Dermis microvascular lymphatic vessel endothelial cell (primary cell): ENCODE measurements at regions not wholly inside any gene's neighbourhood (a gene's known extent, or its start where the extent isn't known, plus 50 kb on each side); places are given as distances from the start of the nearest gene placed in this dataset.
"Not testable (repeated sequence)": the region's sequence is repeated elsewhere in the genome, so short reads cannot be mapped to it uniquely, and the experiment has no call there.

Experiments
- DNase-seq, 2 donors: peaks; one replicate each; pipeline versions ENCODE4 v3.0.0 to v3.0.0-alpha.2; 2010; ENCODE audit warnings: low read depth in 2 of 2

DNA sequence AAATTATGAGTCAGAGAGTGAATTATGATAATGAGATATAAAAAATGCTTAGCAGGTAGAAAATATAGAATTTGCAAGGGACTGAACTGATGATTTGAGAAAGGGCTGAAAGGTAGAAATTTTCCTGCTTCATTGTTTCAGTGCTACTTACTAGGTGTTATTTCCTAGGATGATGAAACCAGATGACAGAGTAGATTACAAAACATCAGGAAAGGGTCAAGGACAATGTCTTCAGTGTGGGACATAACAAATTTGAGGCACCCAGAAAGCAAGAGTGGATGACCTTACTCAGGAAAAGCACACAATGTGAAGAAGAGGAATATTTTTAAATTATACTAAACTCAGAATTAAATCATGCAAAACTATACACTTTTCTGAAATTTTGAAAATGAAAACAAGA is 102.1 kb downstream of the SHCBP1 start:
- DNase-seq = no peak

DNA sequence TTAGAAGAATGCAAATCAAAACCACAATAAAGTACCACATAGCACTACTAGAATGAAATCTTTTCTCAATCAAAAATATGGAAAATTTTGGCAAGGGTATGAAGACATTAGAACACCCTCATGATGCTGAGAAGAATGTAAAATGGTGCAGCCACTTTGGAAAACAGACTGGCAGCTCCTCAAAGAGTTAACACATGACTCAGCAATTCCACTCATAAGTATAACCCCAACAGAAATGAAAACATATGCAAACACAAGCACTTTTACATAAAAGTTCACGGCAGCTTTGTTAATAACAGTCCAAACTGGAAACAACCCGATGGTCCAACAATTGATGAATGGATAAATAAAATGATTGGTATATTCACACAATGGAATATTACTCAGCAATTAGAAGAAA is 124.5 kb downstream of the SHCBP1 start:
- DNase-seq = no peak

DNA sequence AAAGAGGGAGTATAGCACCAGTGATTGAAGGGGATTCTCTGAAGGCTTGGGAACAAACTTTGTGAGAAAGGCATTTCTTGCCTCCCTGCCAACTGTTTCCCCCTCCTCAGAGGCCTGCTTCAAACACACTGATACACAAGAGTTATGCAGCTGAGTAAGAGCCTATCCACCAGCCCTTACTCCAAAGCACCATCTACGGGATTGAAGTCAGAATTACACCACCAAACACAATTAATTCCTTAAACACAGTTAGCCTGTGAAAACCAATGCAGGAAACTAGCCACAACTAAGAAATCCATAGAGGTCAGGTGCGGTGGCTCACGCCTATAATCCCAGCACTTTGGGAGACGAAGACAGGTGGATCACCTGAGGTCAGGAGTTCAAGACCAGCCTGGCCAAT is 138.3 kb downstream of the SHCBP1 start:
- DNase-seq = no peak

DNA sequence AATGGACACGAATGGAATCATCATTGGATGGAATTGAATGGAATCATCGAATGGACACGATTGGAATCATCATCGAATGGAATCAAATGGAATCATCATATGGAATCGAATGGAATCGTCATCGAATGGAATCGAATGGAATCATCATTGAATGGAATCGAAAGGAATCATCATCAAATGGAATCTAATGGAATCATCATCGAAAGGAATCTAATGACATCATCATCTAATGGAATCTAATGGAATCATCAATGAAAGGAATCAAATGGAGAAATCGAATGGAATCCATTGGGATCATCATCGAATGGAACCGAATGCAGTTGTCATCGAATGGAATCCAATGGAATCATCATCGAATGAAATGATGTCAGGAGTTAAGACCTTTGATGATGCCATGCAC is 154.9 kb downstream of the SHCBP1 start:
- DNase-seq = no peak

DNA sequence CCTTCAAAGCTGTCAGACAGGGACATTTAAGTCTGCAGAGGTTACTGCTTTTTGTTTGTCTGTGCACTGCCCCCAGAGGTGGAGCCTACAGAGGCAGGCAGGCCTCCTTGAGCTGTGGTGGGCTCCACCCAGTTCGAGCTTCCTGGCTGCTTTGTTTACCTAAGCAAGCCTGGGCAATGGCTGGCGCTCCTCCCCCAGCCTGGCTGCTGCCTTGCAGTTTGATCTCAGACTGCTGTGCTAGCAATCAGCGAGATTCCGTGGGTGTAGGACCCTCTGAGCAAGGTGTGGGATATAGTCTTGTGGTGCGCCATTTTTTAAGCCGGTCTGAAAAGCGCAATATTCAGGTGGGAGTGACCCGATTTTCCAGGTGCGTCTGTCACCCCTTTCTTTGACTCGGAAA is 166.4 kb downstream of the SHCBP1 start:
- DNase-seq = not testable (repeated sequence)

DNA sequence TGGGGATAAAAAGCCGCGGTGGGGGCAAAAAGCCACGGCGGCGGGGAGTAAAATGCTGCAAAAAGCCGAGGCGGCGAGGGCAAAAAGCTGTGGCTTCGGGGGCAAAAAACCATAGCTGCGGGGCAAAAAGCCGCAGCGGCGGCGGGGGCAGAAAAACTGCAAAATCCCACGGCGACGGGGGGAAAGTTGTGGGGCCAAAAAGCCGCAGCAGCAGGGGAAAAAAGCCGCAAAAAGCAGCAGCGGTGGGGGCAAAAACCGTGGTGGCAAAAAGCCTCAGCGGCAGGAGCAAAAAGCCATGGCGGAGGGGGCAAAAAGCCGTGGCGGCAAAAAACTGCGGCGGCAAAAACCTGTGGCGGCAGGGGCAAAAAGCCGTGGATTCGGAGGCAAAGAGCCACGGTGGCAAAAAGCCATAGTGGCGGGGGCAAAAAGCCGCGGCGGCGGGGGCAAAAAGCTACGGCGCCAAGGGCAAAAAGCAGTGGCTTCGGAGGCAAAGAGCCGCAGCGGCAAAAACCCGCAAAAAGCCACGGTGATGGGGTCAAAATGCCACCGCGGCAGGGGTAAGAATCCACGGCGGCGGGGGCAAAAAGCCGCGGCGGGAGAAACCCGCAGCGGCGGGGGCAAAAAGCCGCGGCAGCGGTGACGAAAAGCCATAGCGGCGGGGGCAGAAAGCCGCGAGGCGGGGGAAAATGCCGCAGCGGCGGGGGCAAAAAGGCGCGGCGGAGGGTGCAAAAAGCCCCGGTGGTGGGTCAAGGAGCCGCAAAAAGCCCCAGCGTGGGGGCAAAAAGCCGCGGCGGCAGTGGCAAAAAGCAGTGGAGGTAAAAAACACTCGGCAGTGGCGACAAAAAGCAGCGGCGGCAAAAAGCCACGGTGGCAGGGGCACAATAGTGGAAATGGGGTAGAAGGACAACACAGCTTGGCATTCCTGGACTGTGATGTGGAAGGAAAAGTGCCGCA is 192.8 kb downstream of the SHCBP1 start:
- DNase-seq = no peak

DNA sequence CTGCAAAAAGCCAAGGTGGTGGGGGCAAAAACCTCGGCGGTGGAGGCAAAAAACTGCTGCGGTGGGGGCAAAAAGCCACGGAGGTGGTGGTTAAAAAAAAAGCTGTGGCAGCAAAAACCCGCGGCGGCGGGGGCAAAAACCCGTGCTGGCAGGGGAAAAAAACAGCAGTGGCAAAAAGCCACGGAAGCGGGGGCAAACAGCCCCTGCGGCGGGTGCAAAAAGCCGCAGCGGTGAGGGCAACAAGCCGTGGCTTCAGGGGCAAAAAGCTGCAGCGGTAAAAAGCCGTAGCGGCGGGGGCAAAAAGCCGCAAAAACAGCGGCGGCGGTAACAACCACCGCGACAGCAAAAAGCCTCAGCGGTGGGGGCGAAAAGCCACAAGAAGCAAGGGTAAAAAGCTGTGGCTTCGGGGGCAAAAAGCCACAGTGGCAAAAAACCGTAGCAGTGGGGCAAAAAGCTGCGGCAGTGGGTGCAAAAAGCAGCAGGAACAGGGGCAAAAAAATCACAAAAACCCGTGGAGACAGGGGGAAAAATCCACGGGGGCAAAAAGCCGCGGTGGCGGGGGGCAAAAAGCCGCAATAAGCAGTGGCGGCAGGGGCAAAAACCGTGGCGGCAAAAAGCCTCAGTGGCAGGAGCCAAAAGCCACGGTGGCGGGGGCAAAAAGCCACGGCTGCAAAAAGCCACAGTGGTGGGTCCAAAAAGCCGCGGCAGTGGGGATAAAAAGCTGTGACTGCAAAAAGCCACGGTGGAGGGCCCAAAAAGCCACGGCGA is 193.7 kb downstream of the SHCBP1 start:
- no peak for DNase-seq

DNA sequence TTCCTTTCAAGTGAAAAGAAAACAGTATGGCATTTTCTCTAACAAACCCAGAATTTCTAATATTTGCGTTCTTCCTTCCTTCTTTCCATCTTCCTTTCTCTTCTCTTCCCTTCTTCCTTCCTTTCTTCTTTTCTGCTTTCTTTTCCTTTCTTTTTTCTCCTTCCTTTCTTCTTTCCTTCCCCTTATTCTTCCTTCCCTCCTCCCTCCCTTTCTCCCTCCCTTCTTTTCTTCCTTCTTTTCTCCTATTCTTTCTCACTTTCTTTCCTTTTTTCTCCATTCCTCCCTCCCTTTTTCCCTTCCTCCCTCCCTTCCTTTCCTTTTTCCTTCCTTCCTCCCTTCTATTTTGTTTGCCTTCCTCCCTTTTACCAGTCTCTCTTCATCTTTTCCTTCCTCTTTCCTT is 194.8 kb downstream of the SHCBP1 start:
- no peak for DNase-seq

DNA sequence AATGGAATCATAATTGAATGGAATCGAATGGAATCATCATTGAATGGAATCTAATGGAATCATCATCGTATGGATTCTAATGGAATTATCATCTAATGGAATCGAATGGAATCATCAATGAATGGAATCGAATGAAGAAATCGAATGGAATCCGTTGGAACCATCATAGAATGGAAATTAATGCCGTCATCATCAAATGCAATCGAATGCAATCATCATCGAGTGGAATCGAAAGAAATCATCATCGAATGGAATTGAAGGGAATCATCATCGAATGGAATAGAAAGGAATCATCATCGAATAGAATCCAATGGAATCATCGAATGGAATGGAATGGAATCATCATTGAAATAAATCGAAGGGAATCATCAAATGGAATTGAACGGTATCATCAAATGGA is 217.2 kb downstream of the SHCBP1 start:
- DNase-seq = no peak

DNA sequence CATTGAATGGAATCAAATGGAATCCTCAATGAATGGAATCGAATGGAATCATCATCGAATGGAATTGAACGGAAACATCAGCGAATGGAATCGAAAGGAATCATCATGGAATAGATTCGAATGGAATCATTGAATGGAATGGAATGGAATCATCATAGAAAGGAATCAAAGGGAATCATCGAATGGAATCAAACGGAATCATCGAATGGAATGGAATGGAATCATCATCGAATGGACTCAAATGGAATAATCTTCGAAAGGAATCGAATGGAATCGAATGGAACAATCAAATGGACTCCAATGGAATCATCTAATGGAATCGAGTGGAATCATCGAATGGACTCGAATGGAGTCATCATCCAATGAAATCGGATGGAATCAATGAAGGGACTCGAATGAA is 222.6 kb downstream of the SHCBP1 start:
- not testable (repeated sequence) for DNase-seq

DNA sequence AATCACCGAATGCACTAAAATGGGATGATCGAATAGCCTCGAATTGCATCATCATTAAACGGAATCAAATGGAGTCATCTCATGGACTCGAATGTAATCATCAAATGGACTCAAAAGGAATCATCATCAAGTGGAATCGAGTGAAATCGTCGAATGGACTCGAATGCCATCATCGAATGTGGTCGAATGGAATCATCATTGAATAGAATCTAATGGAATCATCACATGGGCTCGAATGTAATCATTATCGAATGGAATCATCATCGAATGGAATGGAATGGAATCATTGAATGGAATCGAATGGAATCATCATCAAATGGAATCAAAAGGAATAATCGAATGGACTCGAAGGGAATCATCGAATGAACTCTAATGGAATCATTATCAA is 224.3 kb downstream of the SHCBP1 start:
- DNase-seq = not testable (repeated sequence)

DNA sequence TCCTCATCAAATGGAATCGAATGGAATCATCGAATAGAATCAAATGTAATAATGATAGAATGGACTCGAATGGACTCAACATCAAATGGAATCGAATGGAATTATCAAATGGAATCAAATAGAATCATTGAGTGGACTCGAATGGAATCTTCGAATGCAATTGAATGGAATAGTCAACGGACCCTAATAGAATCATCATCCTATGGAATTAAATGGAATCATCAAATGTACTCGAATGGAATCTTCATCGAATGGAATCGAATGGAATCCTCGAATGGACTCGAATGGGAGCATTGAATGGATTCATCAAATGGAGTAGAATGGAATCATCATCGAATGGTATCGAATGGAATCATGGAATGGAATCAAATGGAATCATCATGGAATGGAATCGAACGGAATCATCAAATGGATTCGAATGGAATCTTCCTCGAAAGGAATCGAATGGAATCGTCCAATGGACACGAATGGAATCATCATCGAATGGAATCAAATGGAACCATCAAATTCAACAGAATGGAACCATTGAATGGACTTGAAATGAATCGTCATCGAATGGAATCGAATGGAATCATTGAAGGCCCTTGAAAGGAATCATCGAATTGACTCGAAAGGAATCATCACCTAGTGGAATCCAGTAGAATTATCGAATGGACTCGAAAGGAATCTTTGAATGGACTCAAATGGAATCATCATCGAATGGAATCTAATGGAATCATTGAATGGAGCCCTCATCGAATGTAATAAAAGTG is 224.9 kb downstream of the SHCBP1 start:
- peak in 1 of 2 donors; percentile 33 for DNase-seq

DNA sequence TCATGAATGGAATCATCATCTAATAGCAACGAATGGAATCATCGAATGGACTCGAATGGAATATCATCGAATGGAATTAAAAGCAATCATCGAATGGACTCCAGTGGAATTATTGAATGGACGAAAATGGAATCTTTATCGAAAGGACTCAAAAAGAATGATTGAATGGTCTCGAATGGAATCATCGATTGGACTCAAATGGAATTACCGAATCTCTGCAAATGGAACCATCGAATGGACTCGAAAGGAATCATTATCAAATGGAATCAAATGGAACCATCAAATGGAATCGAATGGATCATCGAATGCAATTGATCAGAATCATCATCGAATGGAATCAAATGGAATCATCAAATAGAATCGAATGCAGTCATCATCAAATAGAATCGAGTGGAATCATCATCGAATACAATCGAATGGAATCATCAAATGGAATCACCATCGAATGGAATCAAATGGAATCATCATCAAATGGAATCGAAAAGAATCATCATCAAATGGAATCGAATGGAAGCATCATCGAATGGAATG is 225.7 kb downstream of the SHCBP1 start:
- peak in 1 of 2 donors; percentile 40 for DNase-seq

DNA sequence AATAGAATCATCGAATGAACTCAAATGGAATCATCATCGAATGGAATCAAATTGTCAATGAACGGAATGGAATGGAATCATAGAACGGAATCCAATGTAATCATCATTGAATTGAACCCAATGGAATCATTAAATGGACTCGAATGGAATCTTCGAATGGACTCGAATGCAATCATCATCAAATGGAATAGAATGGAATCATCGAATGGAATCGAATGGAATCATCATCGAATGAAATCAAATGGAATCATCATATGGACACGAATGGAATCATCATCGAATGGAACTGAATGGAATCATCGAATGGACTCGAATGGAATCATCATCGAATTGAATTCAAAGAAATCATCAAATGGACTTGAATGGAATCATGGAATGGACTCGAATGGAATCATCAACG is 226.2 kb downstream of the SHCBP1 start:
- not testable (repeated sequence) for DNase-seq

DNA sequence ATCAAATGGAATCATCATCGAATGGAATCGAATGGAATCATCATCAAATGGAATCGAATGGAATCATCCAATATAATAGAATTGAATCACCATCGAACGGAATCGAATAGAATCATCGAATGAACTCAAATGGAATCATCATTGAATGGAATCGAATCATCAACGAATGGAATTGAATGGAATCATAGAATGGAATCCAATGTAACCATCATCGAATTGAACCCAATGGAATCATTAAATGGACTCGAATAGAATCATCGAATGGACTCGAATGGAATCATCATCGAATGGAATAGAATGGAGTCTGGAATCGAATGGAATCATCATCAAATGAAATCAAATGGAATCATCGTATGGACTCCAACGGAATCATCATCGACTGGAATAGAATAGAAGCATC is 227.0 kb downstream of the SHCBP1 start:
- not testable (repeated sequence) for DNase-seq

DNA sequence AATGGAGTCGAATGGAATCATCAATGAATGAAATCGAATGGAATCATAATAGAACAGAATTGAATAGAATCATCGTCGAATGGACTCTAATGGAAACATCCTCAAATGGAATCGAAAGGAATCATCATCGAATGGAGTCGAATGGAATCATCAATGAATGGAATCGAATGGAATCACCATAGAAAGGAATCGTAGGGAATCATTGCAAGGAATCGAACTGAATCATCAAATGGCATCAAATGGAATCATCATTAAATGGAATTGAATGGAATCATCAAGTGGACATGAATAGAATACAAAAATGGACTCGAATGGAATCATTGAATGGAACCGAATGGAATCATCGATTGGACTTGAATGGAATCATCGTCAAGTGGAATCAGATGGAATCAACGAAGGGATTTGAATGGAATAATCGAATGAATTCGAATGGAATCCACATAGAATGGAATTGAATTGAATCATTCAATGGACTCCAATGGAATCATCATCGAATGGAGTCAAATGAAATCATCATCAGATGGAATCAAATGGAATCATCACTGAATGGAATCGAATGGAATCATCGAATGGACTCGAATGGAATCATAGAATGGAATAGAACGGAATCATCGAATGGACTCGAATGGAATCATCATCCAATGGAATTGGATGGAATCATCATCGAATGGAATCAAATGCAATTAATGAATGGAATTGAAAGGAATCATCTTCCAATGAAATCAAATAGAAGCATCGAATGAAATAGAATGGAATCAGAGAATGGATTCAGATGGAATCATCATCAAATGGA is 228.1 kb downstream of the SHCBP1 start:
- DNase-seq = peak; percentile 45 to 56

DNA sequence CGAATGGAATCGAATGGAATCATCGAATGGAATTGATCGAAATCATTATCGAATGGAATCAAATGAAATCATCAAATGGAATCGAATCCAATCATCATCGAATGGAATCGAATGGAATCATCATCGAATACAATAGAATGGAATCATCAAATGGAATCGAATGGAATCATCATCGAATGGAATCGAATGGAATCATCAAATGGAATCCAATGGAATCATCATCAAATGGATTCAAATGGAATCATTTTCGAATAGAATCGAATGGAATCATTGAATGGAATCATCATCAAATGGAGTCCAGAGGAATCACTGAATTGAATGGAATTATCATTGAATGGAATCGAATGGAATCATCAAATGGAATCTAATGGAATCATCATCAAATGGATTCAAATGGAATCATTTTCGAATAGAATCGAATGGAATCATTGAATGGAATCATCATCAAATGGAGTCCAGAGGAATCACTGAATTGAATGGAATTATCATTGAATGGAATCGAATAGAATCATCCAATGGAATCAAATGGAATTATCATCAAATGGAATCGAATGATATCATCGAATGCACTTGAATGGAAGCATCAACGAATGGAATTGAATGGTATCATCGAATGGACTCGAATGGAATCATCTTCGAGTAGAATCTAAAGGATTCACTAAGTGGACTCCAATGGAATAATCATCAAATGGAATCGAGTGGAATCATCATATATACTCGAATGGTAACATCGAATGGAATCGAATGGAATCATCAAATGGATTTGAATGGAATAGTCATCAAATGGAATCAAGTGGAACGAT is 230.3 kb downstream of the SHCBP1 start:
- peak in 1 of 2 donors; percentile 23 for DNase-seq

DNA sequence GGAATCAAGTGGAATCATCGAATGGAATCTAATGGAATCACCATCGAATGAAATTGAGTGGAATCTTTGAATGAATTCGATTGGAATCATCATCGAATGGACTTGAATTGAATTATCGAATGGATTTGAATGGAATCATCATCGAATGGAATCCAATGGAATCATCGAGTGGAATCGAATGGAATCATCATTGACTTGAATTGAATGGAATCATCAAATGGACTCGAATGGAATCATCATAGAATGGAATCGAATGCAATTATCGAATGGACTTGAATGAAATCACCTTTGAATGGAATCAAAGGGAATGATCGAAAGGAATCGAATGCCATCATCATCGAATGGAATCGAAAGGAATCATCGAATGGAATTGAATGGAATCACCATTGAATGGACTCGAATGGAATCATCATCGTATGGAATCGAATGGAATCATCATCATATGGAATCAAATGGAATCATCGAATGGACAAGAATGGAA is 231.6 kb downstream of the SHCBP1 start:
- peak; percentile 93 to 94 for DNase-seq

DNA sequence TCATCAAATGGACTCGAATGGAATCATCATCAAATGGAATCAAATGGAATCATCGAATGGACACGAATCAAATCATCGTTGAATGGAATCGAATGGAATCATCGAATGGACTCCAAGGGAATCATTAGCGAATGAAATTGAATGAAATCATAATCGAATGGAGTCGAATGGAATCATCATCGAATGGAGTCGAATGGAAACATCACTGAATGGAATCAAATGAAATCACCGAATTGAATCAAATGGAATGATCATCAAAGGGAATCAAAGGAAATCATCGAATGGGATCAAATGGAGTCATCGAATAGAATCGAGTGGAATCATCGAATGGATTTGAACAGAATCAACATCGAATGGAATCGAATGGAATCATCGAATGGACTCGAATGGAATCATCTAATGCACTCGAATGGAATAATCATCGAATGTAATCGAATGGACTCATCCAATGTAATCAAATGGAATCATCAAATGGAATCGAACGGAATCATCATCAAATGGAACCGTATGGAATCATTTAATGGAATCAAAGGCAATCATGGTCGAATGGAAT is 232.2 kb downstream of the SHCBP1 start:
- not testable (repeated sequence) for DNase-seq
